ENCODE measurements at regions not wholly inside any gene's neighbourhood (a gene's known extent, or its start where the extent isn't known, plus 50 kb on each side); places are given as distances from the start of the nearest gene placed in this dataset.
"Not testable (repeated sequence)": the region's sequence is repeated elsewhere in the genome, so short reads cannot be mapped to it uniquely, and the experiment has no call there.

DNA sequence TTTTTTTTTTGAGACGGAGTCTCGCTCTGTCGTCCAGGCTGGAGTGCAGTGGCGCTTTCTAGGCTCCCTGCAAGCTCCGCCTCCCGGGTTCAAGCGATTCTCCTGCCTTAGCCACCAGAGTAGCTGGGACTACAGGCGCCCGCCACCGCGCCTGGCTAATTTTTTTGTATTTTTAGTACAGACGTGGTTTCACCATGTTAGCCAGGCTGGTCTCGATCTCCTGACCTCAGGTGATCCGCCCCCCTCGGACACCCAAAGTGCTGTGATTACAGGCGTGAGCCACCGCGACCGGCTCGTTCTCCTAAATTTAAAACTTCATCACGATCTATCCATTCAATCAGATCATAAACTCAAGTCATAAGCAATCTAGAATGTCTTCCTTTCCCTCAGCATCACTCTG, 359.5 kb upstream of the BRINP3 start:
- TF ChIP-seq, protein P1, sequence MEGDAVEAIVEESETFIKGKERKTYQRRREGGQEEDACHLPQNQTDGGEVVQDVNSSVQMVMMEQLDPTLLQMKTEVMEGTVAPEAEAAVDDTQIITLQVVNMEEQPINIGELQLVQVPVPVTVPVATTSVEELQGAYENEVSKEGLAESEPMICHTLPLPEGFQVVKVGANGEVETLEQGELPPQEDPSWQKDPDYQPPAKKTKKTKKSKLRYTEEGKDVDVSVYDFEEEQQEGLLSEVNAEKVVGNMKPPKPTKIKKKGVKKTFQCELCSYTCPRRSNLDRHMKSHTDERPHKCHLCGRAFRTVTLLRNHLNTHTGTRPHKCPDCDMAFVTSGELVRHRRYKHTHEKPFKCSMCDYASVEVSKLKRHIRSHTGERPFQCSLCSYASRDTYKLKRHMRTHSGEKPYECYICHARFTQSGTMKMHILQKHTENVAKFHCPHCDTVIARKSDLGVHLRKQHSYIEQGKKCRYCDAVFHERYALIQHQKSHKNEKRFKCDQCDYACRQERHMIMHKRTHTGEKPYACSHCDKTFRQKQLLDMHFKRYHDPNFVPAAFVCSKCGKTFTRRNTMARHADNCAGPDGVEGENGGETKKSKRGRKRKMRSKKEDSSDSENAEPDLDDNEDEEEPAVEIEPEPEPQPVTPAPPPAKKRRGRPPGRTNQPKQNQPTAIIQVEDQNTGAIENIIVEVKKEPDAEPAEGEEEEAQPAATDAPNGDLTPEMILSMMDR (IDR thresholded peaks at IDR 0.05): not testable (repeated sequence)
- not testable (repeated sequence) for TF ChIP-seq POLR2AphosphoS5 (IDR thresholded peaks at IDR 0.05); EP300 (IDR thresholded peaks at IDR 0.05); POLR2A (IDR thresholded peaks at IDR 0.05; ENCODE audit: low read depth)
